ENCODE measurements at regions not wholly inside any gene's neighbourhood (a gene's known extent, or its start where the extent isn't known, plus 50 kb on each side); places are given as distances from the start of the nearest gene placed in this dataset.

DNA sequence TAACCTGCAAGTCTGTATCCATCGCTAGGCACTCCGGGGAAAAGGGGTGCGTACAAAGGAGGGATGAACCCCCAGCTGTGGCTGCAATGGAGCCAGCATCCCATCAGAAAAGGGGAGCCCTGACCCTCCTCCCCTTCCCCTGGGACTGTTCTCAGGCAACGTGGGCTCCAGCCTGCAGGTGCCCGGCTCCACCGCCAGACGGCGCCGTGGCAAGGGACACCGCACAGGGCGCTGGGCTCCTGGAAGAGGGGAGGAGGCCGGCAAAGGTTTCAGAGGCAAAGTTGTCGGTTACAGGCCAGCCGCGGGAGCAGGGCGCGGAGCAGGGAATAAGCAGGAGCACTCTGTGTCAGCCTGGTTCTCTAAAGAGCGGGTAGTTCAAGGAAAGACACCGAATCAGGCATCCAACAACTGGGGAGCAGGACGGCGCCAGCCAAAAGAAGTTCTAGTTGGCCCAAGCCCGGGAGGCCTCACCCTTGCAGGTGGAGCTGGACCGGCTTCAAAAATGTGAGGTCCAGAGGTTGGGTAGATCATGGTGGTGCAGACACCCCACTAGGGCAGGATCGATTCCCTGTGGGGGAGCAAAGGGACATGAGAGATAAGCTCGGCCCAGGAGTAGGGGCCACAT, 53.0 kb upstream of the ATP12A start:
- DNase-seq (ENCODE audit: low read depth), result no peak
- TF ChIP-seq, protein P1, sequence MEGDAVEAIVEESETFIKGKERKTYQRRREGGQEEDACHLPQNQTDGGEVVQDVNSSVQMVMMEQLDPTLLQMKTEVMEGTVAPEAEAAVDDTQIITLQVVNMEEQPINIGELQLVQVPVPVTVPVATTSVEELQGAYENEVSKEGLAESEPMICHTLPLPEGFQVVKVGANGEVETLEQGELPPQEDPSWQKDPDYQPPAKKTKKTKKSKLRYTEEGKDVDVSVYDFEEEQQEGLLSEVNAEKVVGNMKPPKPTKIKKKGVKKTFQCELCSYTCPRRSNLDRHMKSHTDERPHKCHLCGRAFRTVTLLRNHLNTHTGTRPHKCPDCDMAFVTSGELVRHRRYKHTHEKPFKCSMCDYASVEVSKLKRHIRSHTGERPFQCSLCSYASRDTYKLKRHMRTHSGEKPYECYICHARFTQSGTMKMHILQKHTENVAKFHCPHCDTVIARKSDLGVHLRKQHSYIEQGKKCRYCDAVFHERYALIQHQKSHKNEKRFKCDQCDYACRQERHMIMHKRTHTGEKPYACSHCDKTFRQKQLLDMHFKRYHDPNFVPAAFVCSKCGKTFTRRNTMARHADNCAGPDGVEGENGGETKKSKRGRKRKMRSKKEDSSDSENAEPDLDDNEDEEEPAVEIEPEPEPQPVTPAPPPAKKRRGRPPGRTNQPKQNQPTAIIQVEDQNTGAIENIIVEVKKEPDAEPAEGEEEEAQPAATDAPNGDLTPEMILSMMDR (IDR thresholded peaks at IDR 0.05; ENCODE audit: insufficient read depth, low read depth, low read length, missing control alignments), result no peak
- no peak overlapping the region for H3K4me3 ChIP-seq (ENCODE audit: low read depth, low read length)

DNA sequence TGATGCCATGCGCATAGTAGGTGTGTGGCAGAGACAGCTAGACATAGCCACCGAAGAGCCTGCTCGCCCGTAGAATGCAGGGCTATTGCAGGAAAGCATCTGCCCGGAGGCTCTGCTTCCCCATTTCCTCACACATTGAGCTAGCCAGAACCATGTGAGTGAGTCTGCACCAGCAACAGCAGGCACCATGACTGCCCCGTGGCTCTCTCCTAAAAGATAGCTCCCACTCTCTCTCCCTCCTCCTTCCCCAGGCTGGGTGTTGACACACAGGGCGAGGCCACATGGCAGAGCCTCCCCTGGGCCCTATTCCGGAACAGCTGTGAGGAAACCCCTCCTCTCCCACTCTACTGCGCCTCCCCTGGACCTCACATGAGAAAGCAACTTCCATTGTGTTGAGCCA, 52.3 kb upstream of the ATP12A start:
- H3K4me3 ChIP-seq (ENCODE audit: low read depth, low read length), result no peak overlapping the region
- no peak for DNase-seq (ENCODE audit: low read depth)
- TF ChIP-seq, protein P1 (IDR thresholded peaks at IDR 0.05; ENCODE audit: insufficient read depth, low read depth, low read length, missing control alignments), result no peak

DNA sequence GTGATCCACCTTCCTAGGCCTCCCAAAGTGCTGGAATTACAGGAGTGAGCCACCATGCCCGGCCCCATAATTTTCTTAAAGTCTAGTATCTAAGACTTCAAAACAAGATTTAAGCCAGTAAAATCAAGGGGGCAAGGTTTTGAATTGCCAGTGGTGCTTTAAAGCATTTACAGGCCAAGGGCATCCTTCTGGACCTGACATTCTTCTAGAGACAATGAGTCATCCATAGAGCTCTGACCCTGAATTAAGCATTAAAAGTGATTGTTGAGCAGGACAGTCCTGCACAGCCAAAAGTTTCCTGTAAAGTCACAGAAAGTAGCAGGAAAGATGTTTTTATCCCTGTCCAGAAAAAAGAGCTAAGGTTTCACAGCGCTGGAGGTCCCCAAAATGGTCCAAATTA, 50.9 kb upstream of the ATP12A start:
- TF ChIP-seq, protein P1 (IDR thresholded peaks at IDR 0.05; ENCODE audit: insufficient read depth, low read depth, low read length, missing control alignments), result no peak
- H3K4me3 ChIP-seq (ENCODE audit: low read depth, low read length), result no peak overlapping the region
- no peak for DNase-seq (ENCODE audit: low read depth)

DNA sequence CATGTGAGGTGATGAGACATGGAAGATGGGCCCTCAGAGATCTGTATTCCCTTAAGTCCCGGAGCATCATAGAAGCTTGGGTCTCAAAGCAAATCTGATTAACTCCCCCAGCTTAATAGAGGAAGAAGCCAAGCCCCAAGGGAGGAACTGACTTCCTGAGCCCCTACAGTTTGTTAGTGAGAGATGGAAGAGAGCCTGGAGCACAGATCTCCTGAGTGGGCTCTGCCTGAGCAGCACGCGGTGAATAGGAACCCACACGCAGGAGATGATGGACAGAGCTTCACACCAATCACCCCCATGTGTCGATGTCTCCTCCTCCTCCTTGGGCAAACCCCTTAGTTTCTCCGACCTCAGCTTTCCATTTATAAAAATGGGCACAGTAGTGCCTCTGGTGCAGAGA, 50.1 kb upstream of the ATP12A start:
- no peak overlapping the region for H3K4me3 ChIP-seq (ENCODE audit: low read depth, low read length)
- TF ChIP-seq, protein P1 (IDR thresholded peaks at IDR 0.05; ENCODE audit: insufficient read depth, low read depth, low read length, missing control alignments), result no peak
- no peak for DNase-seq (ENCODE audit: low read depth)

All from GM12865 (cell line).